Nephron progenitor cell (in vitro differentiated cells): ENCODE measurements at regions not wholly inside any gene's neighbourhood (a gene's known extent, or its start where the extent isn't known, plus 50 kb on each side); places are given as distances from the start of the nearest gene placed in this dataset.

Experiments used
- DNase-seq: peaks from one replicate; pipeline ENCODE4 v3.0.0; 2021
- H3K27ac Mint-ChIP-seq: 2 replicates; pipeline ENCODE4 v1.8.0; 2021; ENCODE audit warnings: mild to moderate bottlenecking, moderate library complexity, mixed read lengths
- H3K27me3 Mint-ChIP-seq: 2 replicates; pipeline ENCODE4 v1.8.0; 2021; ENCODE audit warnings: mild to moderate bottlenecking, low read depth, mixed read lengths; ENCODE audit not compliant: poor library complexity
- H3K36me3 Mint-ChIP-seq: 2 replicates; pipeline ENCODE4 v1.8.0; 2021; ENCODE audit warnings: low read depth, mixed read lengths
- H3K4me1 Mint-ChIP-seq: 2 replicates; pipeline ENCODE4 v1.8.0; 2021; ENCODE audit warnings: mixed read lengths
- H3K4me3 Mint-ChIP-seq: 2 replicates; pipeline ENCODE4 v1.8.0; 2021; ENCODE audit warnings: mild to moderate bottlenecking, moderate library complexity, mixed read lengths
- H3K9me3 Mint-ChIP-seq: 2 replicates; pipeline ENCODE4 v1.8.0; 2021; ENCODE audit warnings: mild to moderate bottlenecking, moderate library complexity, mixed read lengths
- CTCF ChIP-seq: fragments of 200-600 bp; sonication (generic); IDR thresholded peaks from 2 replicates; pipeline ENCODE4 v1.5.0; 2021; ENCODE audit warnings: antibody characterized with exemption

- peaks cover 7% of the 10 kb centered on the region for H3K27me3 Mint-ChIP-seq
- H3K4me1 Mint-ChIP-seq: no peaks in the 10 kb centered on the region
Measured at GRCh38 chr4:157821814-157822213, 351.0 kb downstream of the GASK1B start.

GRCh38 chr4:157819693-157820464 lies 352.9 kb downstream of the GASK1B start:
- no peak for TF ChIP-seq CTCF
- H3K36me3 Mint-ChIP-seq: no peaks in the 10 kb centered on the region
- H3K27ac Mint-ChIP-seq: no peak overlapping the region
- H3K9me3 Mint-ChIP-seq: peaks cover 3% of the 10 kb centered on the region
- no peak for DNase-seq
- H3K27me3 Mint-ChIP-seq: peaks cover 7% of the 10 kb centered on the region
- H3K4me3 Mint-ChIP-seq: no peak overlapping the region
- H3K4me1 Mint-ChIP-seq: no peaks in the 10 kb centered on the region

More at GRCh38 chr4:157821814-157822213, 351.0 kb downstream of the GASK1B start:
- Mint-ChIP-seq H3K36me3 (no peaks in the 10 kb centered on the region), H3K4me3 (no peak overlapping the region), H3K9me3 (peaks cover 14% of the 10 kb centered on the region), H3K27ac (no peak overlapping the region)
- no peak for TF ChIP-seq CTCF
- DNase-seq: no peak

GRCh38 chr4:157818946-157819692 lies 353.7 kb downstream of the GASK1B start:
- H3K4me1 Mint-ChIP-seq: no peaks in the 10 kb centered on the region
- no peak for TF ChIP-seq CTCF
- H3K9me3 Mint-ChIP-seq: peaks cover 3% of the 10 kb centered on the region
- H3K27ac Mint-ChIP-seq: no peak overlapping the region
- peaks cover 7% of the 10 kb centered on the region for H3K27me3 Mint-ChIP-seq
- no peaks in the 10 kb centered on the region for H3K36me3 Mint-ChIP-seq
- DNase-seq: no peak
- no peak overlapping the region for H3K4me3 Mint-ChIP-seq

- no peaks in the 10 kb centered on the region for H3K36me3 Mint-ChIP-seq
- no peaks in the 10 kb centered on the region for H3K4me1 Mint-ChIP-seq
- no peak for DNase-seq
- H3K27me3 Mint-ChIP-seq: no peaks in the 10 kb centered on the region
- no peak overlapping the region for H3K27ac Mint-ChIP-seq
- H3K9me3 Mint-ChIP-seq: peaks cover 17% of the 10 kb centered on the region
- TF ChIP-seq CTCF: no peak
- H3K4me3 Mint-ChIP-seq: no peak overlapping the region
Measured at GRCh38 chr4:157810137-157810774, 362.6 kb downstream of the GASK1B start.

GRCh38 chr4:157808796-157809383 lies 363.9 kb downstream of the GASK1B start:
- Mint-ChIP-seq H3K27ac (no peak overlapping the region), H3K27me3 (no peaks in the 10 kb centered on the region), H3K4me3 (no peak overlapping the region), H3K9me3 (peaks cover 17% of the 10 kb centered on the region), H3K4me1 (peaks cover 5% of the 10 kb centered on the region), H3K36me3 (no peaks in the 10 kb centered on the region)
- no peak for DNase-seq
- no peak for TF ChIP-seq CTCF
